B cell (primary cell): ENCODE measurements at regions not wholly inside any gene's neighbourhood (a gene's known extent, or its start where the extent isn't known, plus 50 kb on each side); places are given as distances from the start of the nearest gene placed in this dataset.

Experiments used
- ATAC-seq: fragments of 200-7000 bp; cut with Tn5 transposase; one replicate; pipeline ENCODE4 v1.10.0; 2021; ENCODE audit warnings: low read depth, mild to moderate bottlenecking, moderate number of reproducible peaks, moderate library complexity
- CTCF ChIA-PET: fragments of 350-600 bp; sonication (Branson Sonifier 250); formaldehyde crosslinking; loops from one replicate; lab custom pipeline; 2021; ENCODE audit warnings: antibody characterized with exemption, inconsistent platforms; lab: Charles Lee
- POLR2A ChIA-PET: fragments of 350-600 bp; sonication (Branson Sonifier 250); formaldehyde crosslinking; loops from one replicate; lab custom pipeline; 2021; ENCODE audit warnings: antibody characterized with exemption; lab: Charles Lee
- DNase-seq: peaks from one replicate; pipeline ENCODE4 v3.0.0; 2013
- H2AFZ ChIP-seq: 2 replicates; pipeline ENCODE4 v1.6.1; 2012; ENCODE audit warnings: mild to moderate bottlenecking, low read depth, low read length; ENCODE audit not compliant: insufficient read depth, poor library complexity, severe bottlenecking
- H3K27ac ChIP-seq, 2 donors: 1 replicate in 1 of 2; 2 replicates in 1 of 2; pipeline ENCODE4 v1.5.1; 2012 to 2013; ENCODE audit warnings: low read length in 2 of 2, mild to moderate bottlenecking in 2 of 2, moderate library complexity in 1 of 2
- H3K27me3 ChIP-seq, 4 experiments: fragments of 200-600 bp in 1 of 4; sonication (generic) in 1 of 4; replicated peaks in 1 of 4; 1 replicate in 2 of 4; 2 replicates in 2 of 4; pipeline versions ENCODE4 v1.6.1 to v1.7.0; 2013 to 2016; ENCODE audit warnings: low read length in 3 of 4, mild to moderate bottlenecking in 2 of 4, mixed read lengths in 1 of 4, moderate library complexity in 1 of 4; ENCODE audit not compliant: insufficient read depth in 4 of 4, control insufficient read depth in 3 of 4; ENCODE audit errors: control extremely low read depth in 1 of 4
- H3K36me3 ChIP-seq, 2 experiments: replicated peaks in 1 of 2; 1 replicate in 1 of 2; 2 replicates in 1 of 2; pipeline versions ENCODE4 v1.6.1 to v1.7.1; 2013; ENCODE audit warnings: low read length in 1 of 2; ENCODE audit not compliant: insufficient read depth in 2 of 2, control insufficient read depth in 1 of 2; ENCODE audit errors: control extremely low read depth in 1 of 2, extremely low read depth in 1 of 2
- H3K4me1 ChIP-seq, 2 donors: fragments of 200-600 bp in 1 of 2; sonication (generic) in 1 of 2; 1 replicate in 1 of 2; 2 replicates in 1 of 2; pipeline versions ENCODE4 v1.5.1 to v1.6.1; 2013 to 2017; ENCODE audit warnings: low read length in 2 of 2; ENCODE audit not compliant: control insufficient read depth in 2 of 2, insufficient read depth in 2 of 2
- H3K4me2 ChIP-seq: replicated peaks from 2 replicates; pipeline ENCODE3; 2012; ENCODE audit warnings: mild to moderate bottlenecking, low read depth, low read length; ENCODE audit not compliant: poor library complexity, severe bottlenecking
- H3K4me3 ChIP-seq, 5 experiments: fragments of 200-600 bp in 1 of 5; sonication (generic) in 1 of 5; 1 replicate in 3 of 5; 2 replicates in 2 of 5; pipeline versions ENCODE4 v1.5.1 to v1.7.0; 2011 to 2016; ENCODE audit warnings: low read length in 4 of 5, mild to moderate bottlenecking in 4 of 5, low read depth in 2 of 5, control low read depth in 1 of 5, moderate library complexity in 1 of 5; ENCODE audit not compliant: insufficient read depth in 1 of 5; ENCODE audit errors: control extremely low read depth in 1 of 5, extremely low read depth in 1 of 5
- H3K79me2 ChIP-seq: fragments of 200-600 bp; sonication (generic); one replicate; pipeline ENCODE4 v1.6.0; 2016; ENCODE audit warnings: low read length; ENCODE audit not compliant: control insufficient read depth, insufficient read depth
- H3K9ac ChIP-seq: fragments of 200-600 bp; sonication (generic); 2 replicates; pipeline ENCODE4 v1.6.1; 2017; ENCODE audit warnings: mild to moderate bottlenecking, low read length, moderate library complexity
- H3K9me3 ChIP-seq, 3 donors: one replicate each; pipeline versions ENCODE4 v1.6.1 to v1.7.1; 2013; ENCODE audit warnings: low read length in 2 of 3; ENCODE audit not compliant: control insufficient read depth in 2 of 3, insufficient read depth in 1 of 3; ENCODE audit errors: control extremely low read depth in 1 of 3
- H4K20me1 ChIP-seq: 2 replicates; pipeline ENCODE4 v1.6.0; 2012; ENCODE audit warnings: mild to moderate bottlenecking, low read length; ENCODE audit not compliant: insufficient read depth, control insufficient read depth, poor library complexity, severe bottlenecking
- H3K27ac Mint-ChIP-seq: one replicate; pipeline ENCODE4 v1.8.0; 2021; ENCODE audit warnings: mixed read lengths
- H3K27me3 Mint-ChIP-seq: one replicate; pipeline ENCODE4 v1.8.0; 2021; ENCODE audit warnings: mixed read lengths
- H3K4me1 Mint-ChIP-seq: one replicate; pipeline ENCODE4 v1.8.0; 2021; ENCODE audit warnings: mixed read lengths
- H3K4me3 Mint-ChIP-seq: one replicate; pipeline ENCODE4 v1.8.0; 2021; ENCODE audit warnings: mixed read lengths
- H3K9me3 Mint-ChIP-seq: one replicate; pipeline ENCODE4 v1.8.0; 2022; ENCODE audit warnings: mixed read lengths; ENCODE audit not compliant: insufficient read depth
- EZH2 ChIP-seq: IDR thresholded peaks from 2 replicates; pipeline ENCODE4 v1.6.1; 2012; ENCODE audit warnings: borderline replicate concordance, low read depth, mild to moderate bottlenecking, moderate library complexity, low read length; ENCODE audit not compliant: insufficient read depth, poor library complexity, severe bottlenecking
- WGBS: methylation state at CpG from one replicate; pipeline ENCODE4 v1.1.5; 2013; ENCODE audit warnings: missing lambda C conversion rate; ENCODE audit not compliant: insufficient coverage; 5-methylcytosine and 5-hydroxymethylcytosine counted together
- intact Hi-C: fragments of 100-400 bp; cut with micrococcal nuclease; formaldehyde crosslinking; loops from one replicate; pipeline ENCODE4 v1.10.0; 2022
- TF ChIP-seq, protein P1 (sequence below): fragments of 200-600 bp; IDR thresholded peaks from one replicate; pipeline ENCODE4 v1.8.0; 2022; ENCODE audit warnings: antibody characterized with exemption, mild to moderate bottlenecking

DNA sequence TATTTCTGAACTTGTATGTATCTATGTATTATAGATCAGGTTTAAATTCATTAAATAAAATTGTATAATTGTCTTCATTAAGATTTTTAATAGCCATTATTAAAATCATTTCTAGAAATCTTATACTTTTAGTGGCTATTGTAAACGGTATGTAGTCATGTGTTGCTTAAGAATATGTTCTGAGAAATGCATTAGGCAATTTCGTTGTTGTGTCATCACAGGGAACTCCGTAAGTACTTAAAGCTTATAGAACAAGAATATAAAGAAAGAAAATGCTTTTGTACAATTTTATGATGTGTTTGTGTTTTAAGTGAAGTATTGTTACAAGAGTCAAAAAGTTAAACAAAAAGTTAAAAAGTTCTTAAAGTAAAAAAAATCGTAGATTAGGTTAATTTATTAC, 765.8 kb downstream of the METTL4 start:
- H3K9me3 Mint-ChIP-seq, result no peaks in the 10 kb centered on the region
- H3K27ac Mint-ChIP-seq, result no peak overlapping the region
- H3K27me3 Mint-ChIP-seq, result no peaks in the 10 kb centered on the region
- Histone ChIP-seq H3K9me3 (no peaks in the 10 kb centered on the region), H3K36me3 (no peaks in the 10 kb centered on the region), H3K4me1 (no peaks in the 10 kb centered on the region), H3K4me2 (no peak overlapping the region), H2AFZ (no peak overlapping the region), H3K27ac (no peak overlapping the region), H3K79me2 (no peaks in the 10 kb centered on the region), H4K20me1 (no peaks in the 10 kb centered on the region), H3K9ac (no peak overlapping the region), H3K27me3 (no peaks in the 10 kb centered on the region), H3K4me3 (no peak overlapping the region)
- H3K4me1 Mint-ChIP-seq, result no peaks in the 10 kb centered on the region
- DNase-seq (no peak), ATAC-seq (no peak)
- ChIA-PET POLR2A (no interaction called here), CTCF (no interaction called here)
- WGBS, result 100% methylated on average over 2 of the region's 4 CpGs
- intact Hi-C loops, result no loop called here
- no peak overlapping the region for H3K4me3 Mint-ChIP-seq
- no peak for TF ChIP-seq EZH2
- TF ChIP-seq, protein P1, sequence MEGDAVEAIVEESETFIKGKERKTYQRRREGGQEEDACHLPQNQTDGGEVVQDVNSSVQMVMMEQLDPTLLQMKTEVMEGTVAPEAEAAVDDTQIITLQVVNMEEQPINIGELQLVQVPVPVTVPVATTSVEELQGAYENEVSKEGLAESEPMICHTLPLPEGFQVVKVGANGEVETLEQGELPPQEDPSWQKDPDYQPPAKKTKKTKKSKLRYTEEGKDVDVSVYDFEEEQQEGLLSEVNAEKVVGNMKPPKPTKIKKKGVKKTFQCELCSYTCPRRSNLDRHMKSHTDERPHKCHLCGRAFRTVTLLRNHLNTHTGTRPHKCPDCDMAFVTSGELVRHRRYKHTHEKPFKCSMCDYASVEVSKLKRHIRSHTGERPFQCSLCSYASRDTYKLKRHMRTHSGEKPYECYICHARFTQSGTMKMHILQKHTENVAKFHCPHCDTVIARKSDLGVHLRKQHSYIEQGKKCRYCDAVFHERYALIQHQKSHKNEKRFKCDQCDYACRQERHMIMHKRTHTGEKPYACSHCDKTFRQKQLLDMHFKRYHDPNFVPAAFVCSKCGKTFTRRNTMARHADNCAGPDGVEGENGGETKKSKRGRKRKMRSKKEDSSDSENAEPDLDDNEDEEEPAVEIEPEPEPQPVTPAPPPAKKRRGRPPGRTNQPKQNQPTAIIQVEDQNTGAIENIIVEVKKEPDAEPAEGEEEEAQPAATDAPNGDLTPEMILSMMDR, result no peak

DNA sequence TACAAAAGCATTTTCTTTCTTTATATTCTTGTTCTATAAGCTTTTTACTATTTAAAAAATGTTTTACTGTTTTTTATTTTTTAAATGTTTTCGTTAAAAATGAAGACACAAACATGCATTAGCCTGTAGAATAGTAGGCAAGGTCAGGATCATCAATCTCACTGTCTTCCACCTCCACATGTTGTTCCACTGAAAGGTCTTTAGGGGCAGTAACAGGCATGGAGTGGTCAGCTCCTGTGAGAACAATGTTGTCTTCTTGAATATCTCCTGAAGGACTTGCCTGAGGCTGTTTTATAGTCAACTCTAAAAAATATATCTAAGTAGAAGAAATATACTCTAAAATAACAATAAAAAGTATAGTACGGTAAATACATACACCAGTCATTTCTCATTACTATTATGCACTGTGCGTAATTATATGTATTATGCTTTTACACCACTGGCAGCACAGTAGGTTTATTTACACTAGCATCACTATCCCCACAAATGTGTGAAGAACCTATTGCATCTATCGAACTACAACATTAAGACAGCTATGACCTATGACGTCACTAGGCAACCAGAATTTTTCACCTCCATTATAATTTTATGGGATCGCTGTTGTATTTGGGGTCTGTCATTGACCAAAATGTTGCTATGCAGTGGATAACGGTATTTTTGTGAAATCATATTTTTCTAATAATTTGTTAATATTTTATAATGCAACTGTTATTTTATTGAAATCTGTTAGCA, 764.3 kb downstream of the METTL4 start:
- H3K27ac Mint-ChIP-seq, result no peak overlapping the region
- no peaks in the 10 kb centered on the region for H3K9me3 Mint-ChIP-seq
- Histone ChIP-seq H3K4me3 (no peak overlapping the region), H3K79me2 (no peaks in the 10 kb centered on the region), H4K20me1 (no peaks in the 10 kb centered on the region), H3K27me3 (no peaks in the 10 kb centered on the region), H3K27ac (no peak overlapping the region), H2AFZ (no peak overlapping the region), H3K9ac (no peak overlapping the region), H3K9me3 (no peaks in the 10 kb centered on the region), H3K36me3 (no peaks in the 10 kb centered on the region), H3K4me2 (no peak overlapping the region), H3K4me1 (no peaks in the 10 kb centered on the region)
- ChIA-PET POLR2A (no interaction called here), CTCF (no interaction called here)
- no CpG with 5 or more reads among the region's 7 CpGs for WGBS
- H3K4me1 Mint-ChIP-seq, result no peaks in the 10 kb centered on the region
- no peak for DNase-seq
- intact Hi-C loops, result no loop called here
- no peak for TF ChIP-seq EZH2
- TF ChIP-seq, protein P1, result no peak
- no peak overlapping the region for H3K4me3 Mint-ChIP-seq
- no peak for ATAC-seq
- no peaks in the 10 kb centered on the region for H3K27me3 Mint-ChIP-seq
